Fibroblast of mammary gland (primary cell): ENCODE measurements at regions not wholly inside any gene's neighbourhood (a gene's known extent, or its start where the extent isn't known, plus 50 kb on each side); places are given as distances from the start of the nearest gene placed in this dataset.

Experiments used
- DNase-seq: peaks from one replicate; pipeline ENCODE4 v3.0.0-alpha.2; 2010; ENCODE audit warnings: low read depth
- H3K4me3 ChIP-seq: 2 replicates; pipeline ENCODE4 v1.5.1; 2011; ENCODE audit warnings: low read depth, mild to moderate bottlenecking, low read length, moderate library complexity; ENCODE audit not compliant: control insufficient read depth
- CTCF ChIP-seq: conservative IDR thresholded peaks from 2 replicates; pipeline ENCODE4 v1.5.1; 2011; ENCODE audit warnings: low read depth, low read length, inconsistent platforms; ENCODE audit not compliant: control insufficient read depth, insufficient read depth

- TF ChIP-seq CTCF = no peak
- no peak for DNase-seq
- H3K4me3 ChIP-seq = no peak overlapping the region
Observed at GRCh38 chr5:14059810-14060209, 83.3 kb upstream of the TRIO start.

GRCh38 chr5:14057289-14057688, 85.9 kb upstream of the TRIO start:
- no peak overlapping the region for H3K4me3 ChIP-seq
- no peak for TF ChIP-seq CTCF
- DNase-seq = no peak

GRCh38 chr5:14056039-14056438, 87.1 kb upstream of the TRIO start:
- H3K4me3 ChIP-seq = no peak overlapping the region
- no peak for TF ChIP-seq CTCF
- DNase-seq = no peak

- TF ChIP-seq CTCF = no peak
- H3K4me3 ChIP-seq = no peak overlapping the region
- no peak for DNase-seq
Observed at GRCh38 chr5:14054965-14055963, 87.9 kb upstream of the TRIO start.

- no peak overlapping the region for H3K4me3 ChIP-seq
- no peak for TF ChIP-seq CTCF
- DNase-seq = no peak
Observed at GRCh38 chr5:14054111-14054854, 88.9 kb upstream of the TRIO start.

GRCh38 chr5:14050821-14051220, 92.3 kb upstream of the TRIO start:
- no peak for TF ChIP-seq CTCF
- H3K4me3 ChIP-seq = no peak overlapping the region
- no peak for DNase-seq
